PC-9 (cell line): ENCODE measurements at regions not wholly inside any gene's neighbourhood (a gene's known extent, or its start where the extent isn't known, plus 50 kb on each side); places are given as distances from the start of the nearest gene placed in this dataset.
A peak's percentile ranks its signal among the peaks of the same experiment; 100 is the strongest.
"Not testable (repeated sequence)": the region's sequence is repeated elsewhere in the genome, so short reads cannot be mapped to it uniquely, and the experiment has no call there.

Experiments
- BruUV-seq: library from RNA; stranded (reverse); fragments of 400-500 nt; replicated peaks from 2 replicates; lab custom pipeline; 2021; lab: Mats Ljungman, UMichigan
- CTCF ChIA-PET: fragments of 300-600 bp; sonication (Branson Sonifier 250); formaldehyde crosslinking; loops from one replicate; lab custom pipeline; 2022; ENCODE audit warnings: antibody characterized with exemption; lab: Charles Lee
- POLR2A ChIA-PET: fragments of 300-600 bp; sonication (Branson Sonifier 250); formaldehyde crosslinking; loops from one replicate; lab custom pipeline; 2022; ENCODE audit warnings: antibody characterized with exemption; ENCODE audit not compliant: unreplicated experiment; lab: Charles Lee
- DNase-seq, 2 experiments: peaks; one replicate each; pipeline versions ENCODE4 v3.0.0 to v3.0.0-alpha.2; 2015 to 2022; ENCODE audit warnings: mixed read lengths in 1 of 2
- H2AFZ ChIP-seq: fragments of 200-600 bp; sonication (generic); 2 replicates; pipeline ENCODE4 v1.8.1; 2017; ENCODE audit warnings: antibody characterized with exemption
- H3F3A ChIP-seq: fragments of 200-600 bp; sonication (generic); 2 replicates; pipeline ENCODE4 v1.8.1; 2017; ENCODE audit warnings: antibody characterized with exemption, mild to moderate bottlenecking, low read depth; ENCODE audit not compliant: insufficient read depth
- H3K27ac ChIP-seq: fragments of 200-600 bp; sonication (generic); 2 replicates; pipeline ENCODE4 v1.6.1; 2016; ENCODE audit warnings: mixed run types
- H3K27me3 ChIP-seq: fragments of 200-600 bp; sonication (generic); 2 replicates; pipeline ENCODE4 v1.6.1; 2016; ENCODE audit warnings: low read depth, mixed run types; ENCODE audit not compliant: insufficient read depth
- H3K36me3 ChIP-seq: fragments of 200-600 bp; sonication (generic); 2 replicates; pipeline ENCODE4 v1.6.1; 2016; ENCODE audit warnings: low read depth, mixed run types
- H3K4me1 ChIP-seq: fragments of 200-600 bp; sonication (generic); replicated peaks from 2 replicates; pipeline ENCODE4 v1.6.1; 2016; ENCODE audit warnings: mixed run types; ENCODE audit not compliant: insufficient read depth
- H3K4me2 ChIP-seq: fragments of 200-600 bp; sonication (generic); 2 replicates; pipeline ENCODE4 v1.6.1; 2017; ENCODE audit warnings: mixed run types
- H3K4me3 ChIP-seq: fragments of 200-600 bp; sonication (generic); 2 replicates; pipeline ENCODE4 v1.6.1; 2016; ENCODE audit warnings: mixed run types
- H3K79me2 ChIP-seq: fragments of 200-600 bp; sonication (generic); 2 replicates; pipeline ENCODE4 v1.6.1; 2017; ENCODE audit warnings: low read depth, mixed run types
- H3K9me2 ChIP-seq: fragments of 200-600 bp; sonication (generic); 2 replicates; pipeline ENCODE4 v1.8.1; 2017; ENCODE audit warnings: mild to moderate bottlenecking; ENCODE audit not compliant: insufficient read depth
- H3K9me3 ChIP-seq: fragments of 200-600 bp; sonication (generic); 2 replicates; pipeline ENCODE4 v1.8.1; 2016; ENCODE audit warnings: low read depth; ENCODE audit not compliant: insufficient read depth
- H4K20me1 ChIP-seq: fragments of 200-600 bp; sonication (generic); 2 replicates; pipeline ENCODE4 v1.8.1; 2017; ENCODE audit not compliant: insufficient read depth
- EZH2 ChIP-seq: fragments of 200-600 bp; sonication (generic); IDR thresholded peaks from 2 replicates; pipeline ENCODE4 v1.8.0; 2017; ENCODE audit warnings: antibody characterized with exemption, low read depth
- intact Hi-C: fragments of 100-400 bp; cut with micrococcal nuclease; formaldehyde crosslinking; loops from one replicate; pipeline ENCODE4 v1.10.0; 2022; ENCODE audit not compliant: unreplicated experiment
- TF ChIP-seq, protein P1 (sequence below): fragments of 200-600 bp; sonication (generic); conservative IDR thresholded peaks from 2 replicates; pipeline ENCODE4 v1.6.1; 2017; ENCODE audit warnings: mixed run types, antibody characterized with exemption, mild to moderate bottlenecking, moderate library complexity

DNA sequence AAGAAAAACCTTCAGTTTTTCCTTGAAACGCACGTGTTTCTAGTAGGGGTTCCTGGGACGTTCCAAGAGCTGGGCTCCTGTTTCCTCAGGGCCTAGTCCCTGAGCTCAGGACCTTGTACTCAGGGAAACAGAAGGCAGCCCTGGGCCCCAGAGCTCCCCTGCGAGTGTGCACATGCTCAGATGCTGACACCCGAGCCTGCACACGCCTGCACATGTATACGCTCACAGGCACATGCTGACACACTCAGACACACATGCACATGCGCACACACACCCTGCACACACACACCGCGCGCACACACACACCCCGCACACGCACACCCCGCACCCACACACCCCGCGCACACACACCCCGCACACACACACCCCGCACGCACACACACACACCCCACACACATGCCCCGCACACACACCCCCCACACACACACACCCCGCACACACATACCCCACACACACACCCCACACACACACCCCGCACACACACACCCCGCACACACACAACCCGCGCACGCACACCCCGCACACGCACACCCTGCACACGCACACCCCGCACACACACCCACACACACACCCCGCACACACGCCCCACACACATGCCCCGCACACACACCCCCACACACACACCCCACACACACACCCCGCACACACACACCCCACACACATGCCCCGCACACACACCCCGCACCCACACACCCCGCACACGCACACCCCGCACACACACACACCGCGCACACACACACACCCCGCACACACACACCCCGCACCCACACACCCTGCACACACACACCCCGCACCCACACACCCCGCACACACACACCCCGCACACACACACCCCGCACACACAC, 52.2 kb downstream of the CALML3 start:
- Histone ChIP-seq H3F3A (peaks cover 16% of the 10 kb centered on the region; the same call in 1 of the 2 replicates), H3K4me1 (peaks cover 22% of the 10 kb centered on the region), H3K4me3 (no peak overlapping the region), H3K27ac (no peak overlapping the region), H3K4me2 (no peak overlapping the region), H3K79me2 (no peaks in the 10 kb centered on the region), H3K36me3 (no peaks in the 10 kb centered on the region), H3K9me2 (no peaks in the 10 kb centered on the region), H3K27me3 (no peaks in the 10 kb centered on the region), H4K20me1 (no peaks in the 10 kb centered on the region), H3K9me3 (0 out of 2 replicates have a peak, but pooled peaks cover 5% of the 10 kb centered on the region), H2AFZ (no peak overlapping the region)
- TF ChIP-seq, protein P1, sequence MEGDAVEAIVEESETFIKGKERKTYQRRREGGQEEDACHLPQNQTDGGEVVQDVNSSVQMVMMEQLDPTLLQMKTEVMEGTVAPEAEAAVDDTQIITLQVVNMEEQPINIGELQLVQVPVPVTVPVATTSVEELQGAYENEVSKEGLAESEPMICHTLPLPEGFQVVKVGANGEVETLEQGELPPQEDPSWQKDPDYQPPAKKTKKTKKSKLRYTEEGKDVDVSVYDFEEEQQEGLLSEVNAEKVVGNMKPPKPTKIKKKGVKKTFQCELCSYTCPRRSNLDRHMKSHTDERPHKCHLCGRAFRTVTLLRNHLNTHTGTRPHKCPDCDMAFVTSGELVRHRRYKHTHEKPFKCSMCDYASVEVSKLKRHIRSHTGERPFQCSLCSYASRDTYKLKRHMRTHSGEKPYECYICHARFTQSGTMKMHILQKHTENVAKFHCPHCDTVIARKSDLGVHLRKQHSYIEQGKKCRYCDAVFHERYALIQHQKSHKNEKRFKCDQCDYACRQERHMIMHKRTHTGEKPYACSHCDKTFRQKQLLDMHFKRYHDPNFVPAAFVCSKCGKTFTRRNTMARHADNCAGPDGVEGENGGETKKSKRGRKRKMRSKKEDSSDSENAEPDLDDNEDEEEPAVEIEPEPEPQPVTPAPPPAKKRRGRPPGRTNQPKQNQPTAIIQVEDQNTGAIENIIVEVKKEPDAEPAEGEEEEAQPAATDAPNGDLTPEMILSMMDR = no peak
- BruUV-seq = no TSS peak
- no peak for DNase-seq
- intact Hi-C loops = no loop called here
- POLR2A ChIA-PET = no interaction called here
- CTCF ChIA-PET = interaction anchor here (0.5 kb wide), 1 partner anchor 111 kb away, joined by 9 read pairs; no protein-coding TSS in a partner anchor

DNA sequence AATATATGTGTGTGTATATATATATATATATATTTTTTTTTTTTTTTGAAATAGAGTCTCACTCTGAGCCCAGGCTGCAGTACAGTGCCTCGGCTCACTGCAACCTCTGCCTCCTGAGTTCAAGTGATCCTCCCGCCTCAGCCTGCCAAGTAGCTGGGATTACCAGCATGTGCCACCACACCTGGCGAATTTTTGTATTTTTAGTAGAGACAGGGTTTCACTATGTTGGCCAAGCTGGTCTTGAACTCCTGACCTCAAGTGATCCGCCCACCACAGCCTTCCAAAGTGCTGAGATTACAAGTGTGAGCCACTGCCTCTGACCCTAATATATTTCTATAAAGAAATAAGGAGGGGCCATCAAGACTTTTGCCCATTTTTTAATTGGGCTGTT, 55.3 kb downstream of the CALML3 start:
- H3K36me3 ChIP-seq, H3K27me3 ChIP-seq, H3K4me3 ChIP-seq, H4K20me1 ChIP-seq, BruUV-seq, H3K27ac ChIP-seq, DNase-seq, H3K9me3 ChIP-seq, CTCF ChIA-PET, H3K79me2 ChIP-seq, intact Hi-C loops, H3K4me2 ChIP-seq, H3K9me2 ChIP-seq, POLR2A ChIA-PET, H2AFZ ChIP-seq: not testable (repeated sequence)
- peaks cover 38% of the 10 kb centered on the region for H3F3A ChIP-seq
- H3K4me1 ChIP-seq = peaks cover 46% of the 10 kb centered on the region

DNA sequence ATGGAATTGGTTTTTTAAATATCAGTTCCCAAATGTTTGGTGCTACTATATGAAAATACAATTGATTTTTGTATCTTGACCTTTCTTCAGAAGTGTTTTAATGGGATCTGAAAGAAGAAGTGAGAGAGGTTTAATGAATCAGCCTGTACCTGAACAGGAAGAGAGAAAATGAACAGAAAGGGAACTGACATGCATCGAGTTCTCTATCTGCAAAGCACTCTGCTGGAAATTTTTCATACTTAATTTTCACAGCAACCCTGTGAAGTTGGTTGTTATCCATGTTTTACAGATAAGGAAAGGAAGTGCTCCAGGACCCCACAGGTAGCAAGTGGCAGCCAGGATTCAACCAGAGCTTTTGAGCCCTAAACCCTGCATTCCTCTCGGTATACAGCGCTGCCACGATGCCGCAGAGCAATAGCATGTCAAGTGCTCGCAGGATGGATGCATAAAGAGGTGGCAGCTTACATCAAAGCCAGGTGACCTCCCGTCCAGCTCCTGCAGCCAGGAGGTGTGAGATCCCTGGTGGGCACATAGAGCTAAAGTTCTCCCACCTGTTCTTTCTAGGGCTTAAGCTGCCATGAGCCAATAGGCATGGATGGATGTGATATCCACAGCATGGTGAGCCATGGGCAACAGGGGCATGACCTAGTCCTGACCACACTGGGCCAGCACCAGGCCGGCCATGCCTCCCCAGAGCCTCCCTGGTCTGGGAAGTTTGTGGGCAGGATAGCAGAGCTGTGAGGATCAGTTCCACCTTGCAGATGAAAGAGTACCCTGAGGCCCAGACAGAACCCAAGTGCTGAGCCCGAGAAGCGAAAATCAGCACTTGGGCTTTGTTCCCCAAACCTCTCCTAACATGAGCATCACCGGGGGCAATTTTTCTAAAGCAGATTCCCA, 57.2 kb downstream of the CALML3 start:
- no peaks in the 10 kb centered on the region for H3K27me3 ChIP-seq
- H3K9me2 ChIP-seq = no peaks in the 10 kb centered on the region
- H2AFZ ChIP-seq = peak overlapping the region; percentile 62; the same call in 1 of the 2 replicates
- peak overlapping the region; percentile 99 for H3K27ac ChIP-seq
- H4K20me1 ChIP-seq = no peaks in the 10 kb centered on the region
- no peak overlapping the region for H3K4me3 ChIP-seq
- no TSS peak for BruUV-seq
- H3K79me2 ChIP-seq = no peaks in the 10 kb centered on the region
- H3K4me1 ChIP-seq = peaks cover 64% of the 10 kb centered on the region
- no peaks in the 10 kb centered on the region for H3K36me3 ChIP-seq
- H3F3A ChIP-seq = peaks cover 49% of the 10 kb centered on the region
- POLR2A ChIA-PET = interaction anchor here (0.6 to 2.2 kb wide), 5 partner anchors 28 to 136 kb away, joined by 3 to 21 read pairs (median 6); no protein-coding TSS in a partner anchor
- peak overlapping the region; percentile 76 for H3K4me2 ChIP-seq
- DNase-seq = no peak
- 0 out of 2 replicates have a peak, but pooled peaks cover 5% of the 10 kb centered on the region for H3K9me3 ChIP-seq
- CTCF ChIA-PET = interaction anchor here (0.6 kb wide), 1 partner anchor 41 kb away, joined by 6 read pairs; no protein-coding TSS in a partner anchor
- intact Hi-C loops = no loop called here
- TF ChIP-seq EZH2 = no peak
- TF ChIP-seq, protein P1 = no peak
